Type B pancreatic cell (in vitro differentiated cells): ENCODE measurements at regions not wholly inside any gene's neighbourhood (a gene's known extent, or its start where the extent isn't known, plus 50 kb on each side); places are given as distances from the start of the nearest gene placed in this dataset.
"Not testable (repeated sequence)": the region's sequence is repeated elsewhere in the genome, so short reads cannot be mapped to it uniquely, and the experiment has no call there.

Source experiments
- DNase-seq: peaks from one replicate; pipeline ENCODE4 v3.0.0; 2021; ENCODE audit warnings: mixed read lengths; ENCODE audit not compliant: unreplicated experiment; ENCODE audit errors: extremely low spot score
- H3K27ac Mint-ChIP-seq: 2 replicates; pipeline ENCODE4 v1.8.0; 2021; ENCODE audit warnings: mild to moderate bottlenecking, mixed read lengths
- H3K27me3 Mint-ChIP-seq: 2 replicates; pipeline ENCODE4 v1.8.0; 2021; ENCODE audit warnings: mixed read lengths
- H3K36me3 Mint-ChIP-seq: 2 replicates; pipeline ENCODE4 v1.8.0; 2021; ENCODE audit warnings: mixed read lengths
- H3K4me1 Mint-ChIP-seq: one replicate; pipeline ENCODE4 v1.8.0; 2021; ENCODE audit warnings: mixed read lengths; ENCODE audit not compliant: unreplicated experiment
- H3K4me3 Mint-ChIP-seq: 2 replicates; pipeline ENCODE4 v1.8.0; 2021; ENCODE audit warnings: mild to moderate bottlenecking, mixed read lengths
- H3K9me3 Mint-ChIP-seq: 2 replicates; pipeline ENCODE4 v1.8.0; 2021; ENCODE audit warnings: mixed read lengths
- TF ChIP-seq, protein P1 (sequence below): fragments of 200-600 bp; sonication (generic); conservative IDR thresholded peaks from 2 replicates; pipeline ENCODE4 v1.5.0; 2021; ENCODE audit warnings: antibody characterized with exemption, mild to moderate bottlenecking

DNA sequence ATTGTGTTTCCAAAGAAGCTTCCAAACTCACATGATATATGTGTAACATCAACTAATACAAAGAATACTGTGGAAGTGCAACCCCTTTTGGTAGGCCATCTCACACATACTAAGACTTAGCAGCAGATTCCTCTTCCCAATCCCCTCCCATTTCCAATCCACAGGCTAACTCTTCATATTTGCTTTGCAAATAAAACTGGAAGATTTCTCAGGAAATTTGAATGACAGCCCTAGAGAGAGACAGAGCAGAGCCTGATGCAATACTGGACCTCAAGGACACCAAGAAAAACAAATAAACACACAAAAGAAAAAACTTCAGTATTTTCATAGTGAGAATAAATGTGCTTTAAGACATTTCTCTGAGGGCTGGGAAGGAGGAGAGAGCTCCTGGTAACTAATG, 190.2 kb upstream of the BRINP3 start:
- no peaks in the 10 kb centered on the region for H3K27me3 Mint-ChIP-seq

DNA sequence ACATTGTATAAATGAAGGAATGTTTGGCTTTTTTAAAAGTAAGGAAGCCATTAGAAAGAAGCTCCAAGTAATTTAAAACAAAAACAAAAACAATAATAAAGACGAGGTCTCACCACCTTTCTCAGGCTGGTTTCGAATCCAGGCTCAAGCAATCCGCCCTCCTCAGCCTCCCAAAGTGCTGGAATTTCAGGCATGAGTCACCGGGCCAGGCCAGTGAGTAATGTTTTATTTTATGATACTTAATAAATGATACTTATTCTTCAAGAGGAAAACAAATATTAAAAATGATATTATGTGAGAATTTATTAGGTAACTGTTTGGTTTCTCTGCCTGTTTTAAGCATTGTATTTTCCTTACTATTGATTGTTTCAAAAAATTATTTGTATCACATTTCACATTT, 201.4 kb upstream of the BRINP3 start:
- Mint-ChIP-seq H3K9me3 (no peaks in the 10 kb centered on the region), H3K36me3 (no peaks in the 10 kb centered on the region)
- TF ChIP-seq, protein P1, sequence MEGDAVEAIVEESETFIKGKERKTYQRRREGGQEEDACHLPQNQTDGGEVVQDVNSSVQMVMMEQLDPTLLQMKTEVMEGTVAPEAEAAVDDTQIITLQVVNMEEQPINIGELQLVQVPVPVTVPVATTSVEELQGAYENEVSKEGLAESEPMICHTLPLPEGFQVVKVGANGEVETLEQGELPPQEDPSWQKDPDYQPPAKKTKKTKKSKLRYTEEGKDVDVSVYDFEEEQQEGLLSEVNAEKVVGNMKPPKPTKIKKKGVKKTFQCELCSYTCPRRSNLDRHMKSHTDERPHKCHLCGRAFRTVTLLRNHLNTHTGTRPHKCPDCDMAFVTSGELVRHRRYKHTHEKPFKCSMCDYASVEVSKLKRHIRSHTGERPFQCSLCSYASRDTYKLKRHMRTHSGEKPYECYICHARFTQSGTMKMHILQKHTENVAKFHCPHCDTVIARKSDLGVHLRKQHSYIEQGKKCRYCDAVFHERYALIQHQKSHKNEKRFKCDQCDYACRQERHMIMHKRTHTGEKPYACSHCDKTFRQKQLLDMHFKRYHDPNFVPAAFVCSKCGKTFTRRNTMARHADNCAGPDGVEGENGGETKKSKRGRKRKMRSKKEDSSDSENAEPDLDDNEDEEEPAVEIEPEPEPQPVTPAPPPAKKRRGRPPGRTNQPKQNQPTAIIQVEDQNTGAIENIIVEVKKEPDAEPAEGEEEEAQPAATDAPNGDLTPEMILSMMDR: no peak

More for the DNA sequence above, 190.2 kb upstream of the BRINP3 start:
- Mint-ChIP-seq H3K27ac (no peak overlapping the region), H3K36me3 (no peaks in the 10 kb centered on the region), H3K4me3 (no peak overlapping the region), H3K4me1 (no peaks in the 10 kb centered on the region), H3K9me3 (peaks cover 4% of the 10 kb centered on the region)
- no peak for DNase-seq
- TF ChIP-seq, protein P1: no peak

DNA sequence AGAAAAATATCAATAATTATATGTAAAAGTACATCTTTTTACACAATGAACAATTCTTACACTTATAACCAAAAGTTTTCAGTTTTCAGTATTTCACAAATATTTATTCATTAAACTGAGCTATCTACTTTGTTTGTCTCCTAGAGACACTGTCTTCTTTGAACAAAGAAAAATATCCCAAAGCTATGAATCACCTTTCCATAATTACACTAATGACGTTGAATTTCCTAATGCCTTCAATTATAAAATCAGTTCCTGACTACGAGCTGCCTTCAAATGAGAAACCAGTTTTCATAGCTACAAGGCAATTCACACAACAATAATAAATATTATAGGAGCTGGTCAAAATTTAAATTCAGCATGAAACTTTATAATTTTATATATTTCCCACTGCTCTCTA, 201.8 kb upstream of the BRINP3 start:
- TF ChIP-seq, protein P1: no peak
- no peaks in the 10 kb centered on the region for H3K9me3 Mint-ChIP-seq
- no peaks in the 10 kb centered on the region for H3K4me1 Mint-ChIP-seq
- H3K27ac Mint-ChIP-seq: no peak overlapping the region
- H3K27me3 Mint-ChIP-seq: no peaks in the 10 kb centered on the region
- no peak for DNase-seq
- H3K4me3 Mint-ChIP-seq: no peak overlapping the region
- no peaks in the 10 kb centered on the region for H3K36me3 Mint-ChIP-seq

More for the DNA sequence above, 201.4 kb upstream of the BRINP3 start:
- Mint-ChIP-seq H3K4me1 (no peaks in the 10 kb centered on the region), H3K4me3 (no peak overlapping the region), H3K27me3 (no peaks in the 10 kb centered on the region), H3K27ac (no peak overlapping the region)
- DNase-seq: no peak

DNA sequence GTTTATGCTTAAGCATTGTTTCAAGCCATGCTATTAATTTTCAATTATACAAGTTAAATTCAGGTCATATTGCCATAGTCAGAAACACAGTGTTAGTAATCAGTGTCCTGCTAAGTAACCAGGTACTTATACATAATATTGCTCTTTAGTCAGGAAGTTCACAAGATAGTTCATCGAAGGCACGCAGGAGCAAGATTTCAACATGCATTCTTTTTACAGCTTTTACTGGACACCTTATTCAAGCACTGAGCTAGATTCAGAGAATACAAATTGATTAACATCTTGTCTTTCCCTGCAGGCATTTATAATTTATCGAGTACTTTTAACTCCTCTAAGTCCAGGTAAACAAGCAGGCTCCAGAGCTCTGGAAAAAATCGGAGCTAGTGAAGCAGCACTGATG, 202.3 kb upstream of the BRINP3 start:
- Mint-ChIP-seq H3K9me3 (no peaks in the 10 kb centered on the region), H3K27me3 (no peaks in the 10 kb centered on the region), H3K36me3 (no peaks in the 10 kb centered on the region), H3K27ac (no peak overlapping the region), H3K4me3 (no peak overlapping the region), H3K4me1 (no peaks in the 10 kb centered on the region)
- TF ChIP-seq, protein P1: no peak
- no peak for DNase-seq

DNA sequence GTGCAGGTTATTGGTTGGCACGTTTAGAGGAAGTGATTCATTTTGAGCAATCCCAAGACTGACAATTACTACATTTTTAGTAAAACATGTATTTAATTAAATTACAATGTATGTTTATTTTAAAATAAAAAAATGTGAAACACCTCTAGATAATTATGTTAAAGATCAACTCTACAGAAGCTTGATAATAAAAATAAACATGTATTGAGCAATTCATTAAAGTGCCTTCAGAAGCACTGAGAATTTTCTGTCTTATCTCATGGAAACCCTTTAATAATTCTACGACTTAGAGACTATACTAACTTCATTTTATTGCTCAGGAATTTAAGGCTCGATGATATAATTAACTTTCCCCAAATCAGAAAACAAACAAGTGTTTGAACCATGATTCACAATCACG, 208.0 kb upstream of the BRINP3 start:
- DNase-seq: no peak
- H3K4me1 Mint-ChIP-seq: no peaks in the 10 kb centered on the region
- H3K27me3 Mint-ChIP-seq: no peaks in the 10 kb centered on the region
- no peak overlapping the region for H3K27ac Mint-ChIP-seq
- TF ChIP-seq, protein P1: no peak
- no peak overlapping the region for H3K4me3 Mint-ChIP-seq
- no peaks in the 10 kb centered on the region for H3K9me3 Mint-ChIP-seq
- H3K36me3 Mint-ChIP-seq: no peaks in the 10 kb centered on the region

DNA sequence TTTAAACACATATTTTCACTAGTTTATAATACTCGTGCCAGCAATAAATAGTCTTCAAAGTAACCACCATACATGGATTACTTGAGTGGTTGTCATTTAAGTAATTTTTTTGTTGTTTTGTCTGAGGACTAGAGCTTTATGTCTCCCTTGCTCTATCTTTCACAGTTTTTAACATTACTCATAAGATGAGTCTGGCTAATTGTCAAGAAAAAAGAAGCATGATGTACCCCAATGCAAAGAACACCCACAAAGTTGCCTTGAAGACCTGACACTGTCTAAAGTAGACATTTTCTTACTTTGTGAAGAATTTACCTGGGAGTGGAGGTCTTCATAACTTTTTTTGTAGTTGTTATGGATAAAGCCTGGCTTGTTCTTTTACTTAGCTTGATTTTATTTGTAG, 210.4 kb upstream of the BRINP3 start:
- H3K27ac Mint-ChIP-seq: no peak overlapping the region
- H3K4me1 Mint-ChIP-seq: no peaks in the 10 kb centered on the region
- no peaks in the 10 kb centered on the region for H3K9me3 Mint-ChIP-seq
- H3K27me3 Mint-ChIP-seq: no peaks in the 10 kb centered on the region
- TF ChIP-seq, protein P1: no peak
- no peaks in the 10 kb centered on the region for H3K36me3 Mint-ChIP-seq
- no peak for DNase-seq
- H3K4me3 Mint-ChIP-seq: no peak overlapping the region

DNA sequence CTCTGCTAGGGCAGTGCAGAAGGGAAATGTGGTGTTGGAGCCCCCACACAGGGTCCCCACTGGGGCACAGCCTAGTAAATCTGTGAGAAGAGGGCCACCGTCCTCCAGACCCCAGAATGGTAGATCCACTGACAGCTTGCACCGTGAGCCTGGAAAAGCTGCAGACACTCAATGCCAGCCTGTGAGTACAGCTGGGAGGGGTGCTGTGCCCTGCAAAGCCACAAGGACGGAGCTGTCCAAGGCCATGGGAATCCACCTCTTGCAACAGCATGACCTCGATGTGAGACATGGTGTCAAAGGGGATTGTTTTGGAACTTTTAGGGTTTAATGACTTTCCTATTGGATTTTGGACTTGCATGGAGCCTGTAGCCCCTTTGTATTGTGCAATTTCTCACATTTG, 220.8 kb upstream of the BRINP3 start:
- H3K36me3 Mint-ChIP-seq, DNase-seq, H3K9me3 Mint-ChIP-seq, H3K4me1 Mint-ChIP-seq, H3K27me3 Mint-ChIP-seq, H3K27ac Mint-ChIP-seq, H3K4me3 Mint-ChIP-seq: not testable (repeated sequence)
